Breast epithelium (tissue), 3 donors: ENCODE measurements at regions not wholly inside any gene's neighbourhood (a gene's known extent, or its start where the extent isn't known, plus 50 kb on each side); places are given as distances from the start of the nearest gene placed in this dataset.

Experiments used
- POLR2A ChIP-seq: fragments of 450-650 bp; IDR thresholded peaks from one replicate; pipeline ENCODE4 v1.6.1; 2016; ENCODE audit warnings: antibody characterized with exemption, mild to moderate bottlenecking, moderate library complexity
- TF ChIP-seq, protein P1 (sequence below), 3 donors: fragments of 450-650 bp; IDR thresholded peaks; one replicate each; pipeline ENCODE4 v1.5.1; 2016 to 2017; ENCODE audit warnings: antibody characterized with exemption in 3 of 3, mild to moderate bottlenecking in 3 of 3, moderate library complexity in 3 of 3

DNA sequence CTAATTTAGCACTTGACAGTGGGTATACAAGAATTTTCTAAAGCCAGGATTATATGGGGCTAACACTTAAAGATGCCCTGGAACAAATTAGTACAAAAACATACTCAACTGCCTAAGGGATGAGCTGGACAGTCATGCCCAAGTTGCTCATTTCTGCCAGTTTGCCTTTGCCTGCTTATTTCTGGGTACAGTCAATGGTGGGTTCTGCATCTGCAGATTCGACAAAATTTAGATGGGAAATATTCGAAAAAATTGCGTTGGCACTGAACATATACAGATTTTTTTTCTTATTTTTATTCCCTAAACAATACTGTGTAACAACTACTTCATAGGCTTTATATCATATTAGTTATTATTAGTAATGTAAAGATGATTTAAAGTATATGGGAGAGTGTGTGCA, 591.9 kb downstream of the EPM2A start:
- no peak for TF ChIP-seq POLR2A
- TF ChIP-seq, protein P1, sequence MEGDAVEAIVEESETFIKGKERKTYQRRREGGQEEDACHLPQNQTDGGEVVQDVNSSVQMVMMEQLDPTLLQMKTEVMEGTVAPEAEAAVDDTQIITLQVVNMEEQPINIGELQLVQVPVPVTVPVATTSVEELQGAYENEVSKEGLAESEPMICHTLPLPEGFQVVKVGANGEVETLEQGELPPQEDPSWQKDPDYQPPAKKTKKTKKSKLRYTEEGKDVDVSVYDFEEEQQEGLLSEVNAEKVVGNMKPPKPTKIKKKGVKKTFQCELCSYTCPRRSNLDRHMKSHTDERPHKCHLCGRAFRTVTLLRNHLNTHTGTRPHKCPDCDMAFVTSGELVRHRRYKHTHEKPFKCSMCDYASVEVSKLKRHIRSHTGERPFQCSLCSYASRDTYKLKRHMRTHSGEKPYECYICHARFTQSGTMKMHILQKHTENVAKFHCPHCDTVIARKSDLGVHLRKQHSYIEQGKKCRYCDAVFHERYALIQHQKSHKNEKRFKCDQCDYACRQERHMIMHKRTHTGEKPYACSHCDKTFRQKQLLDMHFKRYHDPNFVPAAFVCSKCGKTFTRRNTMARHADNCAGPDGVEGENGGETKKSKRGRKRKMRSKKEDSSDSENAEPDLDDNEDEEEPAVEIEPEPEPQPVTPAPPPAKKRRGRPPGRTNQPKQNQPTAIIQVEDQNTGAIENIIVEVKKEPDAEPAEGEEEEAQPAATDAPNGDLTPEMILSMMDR (IDR thresholded peaks at IDR 0.05) = no peak
